SU-DHL-6 (cell line): ENCODE measurements at regions not wholly inside any gene's neighbourhood (a gene's known extent, or its start where the extent isn't known, plus 50 kb on each side); places are given as distances from the start of the nearest gene placed in this dataset.
"Not testable (repeated sequence)": the region's sequence is repeated elsewhere in the genome, so short reads cannot be mapped to it uniquely, and the experiment has no call there.

ENCODE experiments used
- H2AFZ ChIP-seq: fragments of 200-600 bp; sonication (generic); 2 replicates; pipeline ENCODE4 v1.6.1; 2014; ENCODE audit warnings: low read depth, mild to moderate bottlenecking, moderate library complexity, mixed read lengths, antibody characterized with exemption, low read length; ENCODE audit not compliant: severe bottlenecking
- H3F3A ChIP-seq: fragments of 200-600 bp; shearing (Covaris generic); 2 replicates; pipeline ENCODE4 v1.6.0; 2016; ENCODE audit warnings: antibody characterized with exemption, mild to moderate bottlenecking; ENCODE audit not compliant: insufficient read depth
- H3K27ac ChIP-seq: fragments of 200-600 bp; sonication (generic); 2 replicates; pipeline ENCODE4 v1.5.1; 2016; ENCODE audit warnings: low read depth, mild to moderate bottlenecking, low read length, moderate library complexity, mixed read lengths
- H3K27me3 ChIP-seq: fragments of 200-600 bp; sonication (generic), shearing (Covaris generic); 2 replicates; pipeline ENCODE4 v1.6.0; 2014; ENCODE audit warnings: mild to moderate bottlenecking, low read length
- H3K36me3 ChIP-seq: fragments of 200-600 bp; sonication (generic); 2 replicates; pipeline ENCODE4 v1.6.1; 2014; ENCODE audit warnings: mild to moderate bottlenecking, low read length, mixed read lengths
- H3K4me2 ChIP-seq: fragments of 300-600, 200-600 bp; shearing (Covaris generic), sonication (generic); 2 replicates; pipeline ENCODE4 v1.6.0; 2014; ENCODE audit warnings: low read length, low read depth, mild to moderate bottlenecking; ENCODE audit not compliant: poor library complexity, severe bottlenecking
- H3K4me3 ChIP-seq: fragments of 200-600 bp; sonication (generic); 2 replicates; pipeline ENCODE4 v1.5.1; 2014; ENCODE audit warnings: antibody characterized with exemption, low read length, mild to moderate bottlenecking, mixed read lengths; ENCODE audit not compliant: insufficient read depth, poor library complexity, severe bottlenecking
- H3K79me2 ChIP-seq: fragments of 200-600 bp; sonication (generic); 2 replicates; pipeline ENCODE4 v1.6.1; 2014; ENCODE audit warnings: mild to moderate bottlenecking, low read length, moderate library complexity; ENCODE audit not compliant: insufficient read depth
- H3K9ac ChIP-seq: fragments of 200-600 bp; sonication (generic); 2 replicates; pipeline ENCODE4 v1.7.0; 2014; ENCODE audit warnings: mild to moderate bottlenecking, low read length
- H3K9me2 ChIP-seq: fragments of 200-600 bp; sonication (generic); replicated peaks from 2 replicates; pipeline ENCODE4 v1.6.1; 2014; ENCODE audit warnings: low read length; ENCODE audit not compliant: insufficient read depth
- H3K9me3 ChIP-seq: fragments of 200-600 bp; sonication (generic); 2 replicates; pipeline ENCODE4 v1.6.1; 2014; ENCODE audit warnings: low read length, mixed read lengths; ENCODE audit not compliant: insufficient read depth
- H4K20me1 ChIP-seq: fragments of 200-600 bp; sonication (generic); 2 replicates; pipeline ENCODE4 v1.6.1; 2014; ENCODE audit warnings: low read depth, mild to moderate bottlenecking, antibody characterized with exemption, low read length, moderate library complexity, mixed read lengths
- CTCF ChIP-seq: fragments of 200-600 bp; sonication (generic); IDR thresholded peaks from one replicate; pipeline ENCODE4 v1.5.1; 2017; ENCODE audit warnings: antibody characterized with exemption, mild to moderate bottlenecking, low read length, moderate library complexity; ENCODE audit not compliant: insufficient read depth, poor library complexity, severe bottlenecking
- EZH2phosphoT487 ChIP-seq: fragments of 200-600 bp; sonication (generic), shearing (Covaris generic); conservative IDR thresholded peaks from 2 replicates; pipeline ENCODE4 v1.6.1; 2018; ENCODE audit warnings: mild to moderate bottlenecking, antibody characterized with exemption, low read length, moderate library complexity, mixed read lengths

GRCh38 chr6:80519811-80520594 lies 413.5 kb downstream of the BCKDHB start:
- Histone ChIP-seq H3K9me3 (no peaks in the 10 kb centered on the region), H4K20me1 (no peaks in the 10 kb centered on the region), H3K4me2 (no peak overlapping the region), H3F3A (no peaks in the 10 kb centered on the region), H3K9ac (no peak overlapping the region), H2AFZ (no peak overlapping the region), H3K4me3 (no peak overlapping the region), H3K27me3 (no peaks in the 10 kb centered on the region), H3K27ac (no peak overlapping the region), H3K79me2 (no peaks in the 10 kb centered on the region), H3K9me2 (no peaks in the 10 kb centered on the region), H3K36me3 (no peaks in the 10 kb centered on the region)
- TF ChIP-seq EZH2phosphoT487 (no peak), CTCF (no peak)

GRCh38 chr6:80517525-80517924 lies 411.1 kb downstream of the BCKDHB start:
- H3K79me2 ChIP-seq = no peaks in the 10 kb centered on the region
- no peaks in the 10 kb centered on the region for H3K9me3 ChIP-seq
- no peak for TF ChIP-seq EZH2phosphoT487
- no peak for TF ChIP-seq CTCF
- no peak overlapping the region for H3K27ac ChIP-seq
- H3K4me3 ChIP-seq = no peak overlapping the region
- H3K9me2 ChIP-seq = no peaks in the 10 kb centered on the region
- H2AFZ ChIP-seq = no peak overlapping the region
- no peaks in the 10 kb centered on the region for H3F3A ChIP-seq
- H3K27me3 ChIP-seq = no peaks in the 10 kb centered on the region
- H4K20me1 ChIP-seq = no peaks in the 10 kb centered on the region
- H3K4me2 ChIP-seq = no peak overlapping the region
- H3K36me3 ChIP-seq = no peaks in the 10 kb centered on the region
- no peak overlapping the region for H3K9ac ChIP-seq

GRCh38 chr6:80510521-80510920 lies 404.1 kb downstream of the BCKDHB start:
- not testable (repeated sequence) for H4K20me1 ChIP-seq, H2AFZ ChIP-seq, H3K27ac ChIP-seq, H3K4me3 ChIP-seq, H3K4me2 ChIP-seq, H3K79me2 ChIP-seq, H3K9ac ChIP-seq, H3K36me3 ChIP-seq, H3K9me3 ChIP-seq, H3K9me2 ChIP-seq, H3F3A ChIP-seq, H3K27me3 ChIP-seq

- Histone ChIP-seq H3K79me2 (no peaks in the 10 kb centered on the region), H3K4me3 (no peak overlapping the region), H3K27me3 (no peaks in the 10 kb centered on the region), H3F3A (no peaks in the 10 kb centered on the region), H3K36me3 (no peaks in the 10 kb centered on the region), H2AFZ (no peak overlapping the region), H3K9ac (no peak overlapping the region), H3K9me3 (no peaks in the 10 kb centered on the region), H3K27ac (no peak overlapping the region), H4K20me1 (no peaks in the 10 kb centered on the region), H3K9me2 (no peaks in the 10 kb centered on the region), H3K4me2 (no peak overlapping the region)
- TF ChIP-seq EZH2phosphoT487 (no peak), CTCF (no peak)
These were observed 402.6 kb downstream of the BCKDHB start for GRCh38 chr6:80508885-80509630.
